ENCODE measurements at regions not wholly inside any gene's neighbourhood (a gene's known extent, or its start where the extent isn't known, plus 50 kb on each side); places are given as distances from the start of the nearest gene placed in this dataset.

GRCh38 chrX:38893441-38893840 lies 92.2 kb downstream of the MID1IP1 start:
- TF ChIP-seq, protein P1, sequence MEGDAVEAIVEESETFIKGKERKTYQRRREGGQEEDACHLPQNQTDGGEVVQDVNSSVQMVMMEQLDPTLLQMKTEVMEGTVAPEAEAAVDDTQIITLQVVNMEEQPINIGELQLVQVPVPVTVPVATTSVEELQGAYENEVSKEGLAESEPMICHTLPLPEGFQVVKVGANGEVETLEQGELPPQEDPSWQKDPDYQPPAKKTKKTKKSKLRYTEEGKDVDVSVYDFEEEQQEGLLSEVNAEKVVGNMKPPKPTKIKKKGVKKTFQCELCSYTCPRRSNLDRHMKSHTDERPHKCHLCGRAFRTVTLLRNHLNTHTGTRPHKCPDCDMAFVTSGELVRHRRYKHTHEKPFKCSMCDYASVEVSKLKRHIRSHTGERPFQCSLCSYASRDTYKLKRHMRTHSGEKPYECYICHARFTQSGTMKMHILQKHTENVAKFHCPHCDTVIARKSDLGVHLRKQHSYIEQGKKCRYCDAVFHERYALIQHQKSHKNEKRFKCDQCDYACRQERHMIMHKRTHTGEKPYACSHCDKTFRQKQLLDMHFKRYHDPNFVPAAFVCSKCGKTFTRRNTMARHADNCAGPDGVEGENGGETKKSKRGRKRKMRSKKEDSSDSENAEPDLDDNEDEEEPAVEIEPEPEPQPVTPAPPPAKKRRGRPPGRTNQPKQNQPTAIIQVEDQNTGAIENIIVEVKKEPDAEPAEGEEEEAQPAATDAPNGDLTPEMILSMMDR (IDR thresholded peaks at IDR 0.05 in 8 of 11, conservative IDR thresholded peaks at IDR 0.05 in 3 of 11) = no peak
- TF ChIP-seq POLR2AphosphoS5 (IDR thresholded peaks at IDR 0.05) (no peak), POLR2A (IDR thresholded peaks at IDR 0.05) (no peak)

All from spleen (tissue), 7 donors.